ENCODE measurements at regions not wholly inside any gene's neighbourhood (a gene's known extent, or its start where the extent isn't known, plus 50 kb on each side); places are given as distances from the start of the nearest gene placed in this dataset.
"Not testable (repeated sequence)": the region's sequence is repeated elsewhere in the genome, so short reads cannot be mapped to it uniquely, and the experiment has no call there.

- DNase-seq = no peak
Measured at GRCh38 chrX:109782994-109783700, 50.1 kb upstream of the ACSL4 start.

GRCh38 chrX:109783701-109784079 lies 50.6 kb upstream of the ACSL4 start:
- DNase-seq = no peak

DNA sequence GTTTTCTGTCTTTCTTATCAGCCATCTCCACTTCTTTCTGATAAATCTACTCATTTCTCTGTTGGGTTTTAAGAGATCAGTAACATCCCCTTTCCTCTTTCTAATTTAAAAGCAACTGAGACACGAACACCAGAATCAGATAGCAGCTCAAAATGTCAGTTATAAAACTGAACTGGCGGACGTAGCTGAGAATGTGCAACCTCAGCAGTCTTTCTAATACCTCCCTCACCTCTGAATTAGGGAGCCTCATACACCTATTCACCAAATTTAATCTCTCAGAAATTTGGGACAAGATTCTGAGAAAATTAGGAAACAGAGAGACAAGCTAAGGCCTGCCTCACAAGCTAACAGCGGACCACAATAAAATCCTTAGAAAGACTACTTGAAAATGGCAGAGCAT lies 52.0 kb upstream of the ACSL4 start:
- no peak for DNase-seq

DNA sequence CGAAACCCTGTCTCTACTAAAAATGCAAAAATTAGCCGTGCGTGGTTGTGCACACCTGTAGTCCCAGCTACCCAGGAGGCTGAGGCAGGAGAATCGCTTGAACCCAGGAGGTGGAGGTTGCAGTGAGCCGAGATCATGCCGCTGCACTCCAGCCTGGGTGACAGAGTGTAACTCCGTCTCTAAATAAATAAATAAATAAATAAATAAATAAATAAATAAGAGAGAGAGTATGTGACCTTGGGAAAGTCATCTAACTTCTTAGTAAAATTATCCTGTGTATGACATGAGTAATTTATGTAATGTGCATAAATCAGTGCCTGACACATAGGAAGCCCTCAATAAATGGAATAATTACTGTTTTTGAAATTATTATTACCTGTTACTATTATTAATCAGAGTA lies 57.5 kb upstream of the ACSL4 start:
- DNase-seq = not testable (repeated sequence)

GRCh38 chrX:109793191-109793590 lies 60.1 kb upstream of the ACSL4 start:
- no peak for DNase-seq

DNA sequence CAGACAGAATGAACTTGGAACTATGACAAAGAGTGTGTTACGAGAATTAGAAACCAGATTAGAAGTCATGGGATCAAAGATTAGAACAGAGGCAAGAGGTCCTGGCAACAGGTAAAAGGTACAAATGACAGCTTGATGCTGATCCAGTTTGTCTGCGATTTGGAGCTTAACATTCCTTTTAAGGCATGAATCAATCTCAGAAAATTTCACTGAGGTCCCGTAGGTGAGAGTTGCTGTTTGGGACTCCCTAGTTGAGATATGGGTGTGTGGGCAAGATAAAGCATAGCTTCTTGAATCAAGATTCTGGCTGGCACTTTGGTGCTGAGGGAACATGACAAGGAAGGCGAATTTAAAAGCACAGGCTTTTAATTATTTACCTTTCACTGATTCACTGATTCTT lies 62.6 kb upstream of the ACSL4 start:
- no peak for DNase-seq

GRCh38 chrX:109797311-109797975 lies 64.4 kb upstream of the ACSL4 start:
- DNase-seq = peak; percentile 3

DNA sequence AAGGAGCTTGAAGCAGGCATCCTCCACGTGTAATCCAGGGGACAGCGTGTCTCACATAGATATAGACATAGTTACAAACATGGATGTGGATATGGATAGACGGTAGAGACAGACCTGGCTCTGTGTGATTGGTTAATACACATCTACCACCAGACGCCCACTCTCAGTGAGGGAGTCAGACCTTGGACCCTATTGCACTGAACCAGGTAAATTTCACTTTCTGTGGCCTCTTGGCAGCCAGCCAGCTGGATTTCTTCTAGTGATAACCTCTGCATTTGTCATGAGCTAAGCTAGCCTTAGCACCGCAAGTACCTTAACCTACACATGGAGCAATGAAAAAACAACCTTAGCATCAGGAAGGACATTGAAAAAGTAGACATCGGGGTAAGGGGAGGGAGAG lies 79.2 kb upstream of the ACSL4 start:
- no peak for DNase-seq

DNA sequence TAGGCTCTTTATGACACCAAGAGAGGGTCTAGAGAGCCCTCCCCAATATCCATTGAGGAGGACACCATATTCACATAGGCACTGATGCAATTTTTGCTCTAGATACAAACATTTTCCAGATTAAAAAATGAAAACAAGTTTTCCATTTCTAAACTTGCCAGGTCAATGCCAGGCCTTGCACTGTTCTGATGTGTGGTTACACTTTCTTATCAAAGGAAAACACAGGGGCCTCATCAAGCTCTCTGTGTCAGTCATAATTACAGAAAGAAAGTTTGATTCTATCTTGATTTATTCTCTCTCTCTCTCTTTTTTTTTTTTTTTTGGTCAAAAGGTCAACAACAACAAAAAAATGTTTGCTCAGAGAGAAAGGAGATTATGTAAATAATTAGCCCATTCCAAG lies 80.2 kb upstream of the ACSL4 start:
- no peak for DNase-seq

DNA sequence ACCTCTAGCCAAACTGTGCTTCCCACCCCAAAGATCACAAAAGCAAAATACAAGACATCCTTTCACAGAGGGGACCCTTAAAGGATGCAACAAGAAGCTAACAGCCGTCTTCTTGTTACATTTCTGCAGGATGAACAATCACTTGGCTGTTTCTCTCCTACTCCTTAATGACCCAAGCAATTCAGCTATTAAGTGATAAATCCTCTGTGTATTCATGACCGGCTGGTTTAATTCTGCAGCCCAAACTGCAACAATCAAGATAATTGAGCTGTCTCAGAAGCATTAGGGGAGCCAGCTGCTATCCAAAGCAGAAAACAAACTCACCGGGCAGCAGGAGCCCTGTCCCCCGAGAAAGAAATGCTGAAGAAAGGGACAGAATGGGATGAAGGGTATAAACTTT lies 85.9 kb upstream of the ACSL4 start:
- DNase-seq = no peak

GRCh38 chrX:109822861-109823260 lies 89.8 kb upstream of the ACSL4 start:
- DNase-seq = no peak

DNA sequence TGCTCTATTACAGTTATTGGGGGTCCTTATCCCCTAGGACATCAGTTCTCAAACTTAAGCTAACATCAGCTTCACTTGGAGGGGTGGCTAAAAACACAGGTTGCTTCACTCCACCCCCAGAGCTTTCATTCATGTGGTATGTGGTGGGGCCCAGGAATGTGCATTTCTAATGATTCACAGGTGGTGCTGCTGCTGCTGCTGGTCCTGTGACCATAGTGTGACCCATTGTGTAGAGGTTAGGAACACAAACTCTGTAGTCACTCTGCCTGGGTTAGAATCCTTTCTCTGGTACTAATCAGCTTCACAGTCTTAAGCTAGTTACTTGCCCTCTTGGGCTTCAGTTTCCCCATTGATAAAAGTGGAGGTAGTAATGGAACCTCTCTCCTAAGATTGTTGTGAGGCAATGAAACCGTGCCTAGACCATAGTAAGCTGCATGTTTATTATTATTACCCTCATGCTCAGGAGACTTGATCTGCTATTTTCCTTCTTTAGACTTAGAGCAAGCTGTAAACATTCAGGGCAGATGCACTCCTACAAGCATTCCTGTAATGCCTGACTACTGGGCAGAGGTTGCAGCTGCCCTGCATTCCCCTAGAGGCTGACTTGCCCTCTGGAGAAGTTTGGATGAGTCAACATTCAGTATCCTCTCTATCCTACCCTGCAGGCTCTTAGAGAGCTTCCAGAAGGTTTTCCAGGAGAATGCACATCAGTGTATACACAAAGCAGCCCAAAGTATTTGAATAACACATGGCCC lies 94.1 kb upstream of the ACSL4 start:
- no peak for DNase-seq

DNA sequence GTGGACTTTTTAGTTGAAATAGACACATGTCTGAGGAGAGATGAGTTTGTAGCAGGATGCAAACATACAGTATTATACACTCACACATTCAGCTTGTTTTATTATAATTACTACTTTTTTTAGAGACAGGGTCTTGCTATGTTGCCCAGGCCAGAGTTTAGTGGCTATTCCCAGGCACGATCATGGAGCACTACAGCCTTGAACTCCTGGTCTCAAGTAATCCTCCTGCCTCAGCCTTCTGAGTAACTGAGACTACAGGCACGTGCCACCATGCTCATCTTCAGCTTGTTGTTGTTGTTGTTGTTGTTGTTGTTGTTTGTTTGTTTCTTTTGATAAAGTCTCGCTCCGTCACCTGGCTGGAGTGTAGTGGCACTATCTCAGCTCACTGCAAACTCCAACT lies 94.7 kb upstream of the ACSL4 start:
- DNase-seq = no peak

DNA sequence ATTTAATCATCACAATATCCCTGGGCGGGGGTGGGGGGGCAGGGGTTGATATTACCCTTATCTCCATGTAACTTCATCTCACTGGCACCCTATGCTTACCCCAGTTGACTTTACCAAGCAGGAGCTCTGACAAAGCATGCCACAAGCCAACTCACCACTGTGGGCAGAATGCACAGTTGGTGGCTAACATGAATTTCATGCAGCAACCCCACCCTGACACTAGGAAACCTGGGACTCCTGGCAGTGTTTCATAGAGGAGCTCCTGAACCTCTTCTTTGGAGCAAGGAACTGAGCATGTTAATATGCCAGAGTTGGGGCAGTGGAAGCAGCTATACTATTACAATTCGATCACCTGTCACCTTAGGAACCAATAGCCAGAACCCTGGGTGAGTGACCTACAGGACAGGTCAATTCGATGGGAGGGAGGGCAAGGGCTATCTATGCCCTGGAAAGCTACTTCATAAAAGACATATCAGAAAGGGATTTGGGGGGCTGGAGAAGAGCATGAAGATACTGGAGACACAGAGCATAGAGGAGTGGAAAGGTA lies 97.2 kb upstream of the ACSL4 start:
- DNase-seq = no peak

- DNase-seq = no peak
Measured at GRCh38 chrX:109830704-109831206, 97.7 kb upstream of the ACSL4 start.

DNA sequence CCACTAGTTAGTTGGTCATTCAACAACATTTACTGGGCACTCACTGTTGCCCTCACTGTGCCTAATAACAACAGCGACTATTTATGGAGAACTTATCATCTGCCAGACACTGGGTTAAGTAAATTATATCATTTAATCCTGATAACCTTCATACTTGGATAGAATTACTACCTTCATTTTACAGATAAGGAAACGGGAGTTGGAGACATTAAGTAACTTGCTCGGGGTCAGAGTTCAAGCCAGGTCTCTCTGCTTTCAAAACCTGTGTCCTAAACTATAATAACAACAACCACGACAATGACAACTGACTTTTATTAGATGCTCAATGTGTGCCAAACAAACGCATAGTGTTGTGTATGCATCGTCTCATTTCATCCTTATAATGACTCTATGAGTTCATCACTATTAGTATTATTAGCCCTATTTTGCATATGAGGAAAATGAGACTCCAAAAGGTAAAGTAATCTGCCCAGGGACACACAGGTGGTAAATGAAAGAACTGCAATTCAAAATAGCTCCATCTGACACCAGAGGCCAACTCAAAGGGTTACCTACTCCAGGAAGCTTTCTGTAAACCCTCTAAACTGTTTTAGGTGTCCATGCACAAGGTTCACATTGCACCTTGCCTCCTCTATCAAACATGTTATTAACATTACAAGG lies 98.4 kb upstream of the ACSL4 start:
- DNase-seq = no peak

GRCh38 chrX:109839694-109840567 lies 106.9 kb upstream of the ACSL4 start:
- no peak for DNase-seq

DNA sequence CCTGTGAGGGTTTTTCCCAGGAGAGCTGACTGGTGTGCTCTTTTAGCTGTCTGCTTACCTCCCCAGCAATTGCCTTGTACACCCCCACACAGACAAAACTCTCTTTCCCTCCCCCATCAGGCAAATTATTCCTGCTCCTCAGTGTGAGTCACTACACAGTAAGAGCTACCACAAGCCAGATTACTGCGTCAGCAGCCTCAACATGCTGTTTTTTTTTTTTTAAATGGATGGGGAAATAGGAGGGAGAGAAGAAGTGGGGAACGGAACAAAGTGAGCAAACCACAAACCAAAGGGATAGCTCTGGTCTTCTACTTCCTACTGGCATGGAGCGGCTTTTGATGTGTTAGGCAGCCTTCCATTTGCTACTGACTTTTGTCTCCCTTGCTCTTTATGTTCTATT lies 107.5 kb upstream of the ACSL4 start:
- DNase-seq = no peak

DNA sequence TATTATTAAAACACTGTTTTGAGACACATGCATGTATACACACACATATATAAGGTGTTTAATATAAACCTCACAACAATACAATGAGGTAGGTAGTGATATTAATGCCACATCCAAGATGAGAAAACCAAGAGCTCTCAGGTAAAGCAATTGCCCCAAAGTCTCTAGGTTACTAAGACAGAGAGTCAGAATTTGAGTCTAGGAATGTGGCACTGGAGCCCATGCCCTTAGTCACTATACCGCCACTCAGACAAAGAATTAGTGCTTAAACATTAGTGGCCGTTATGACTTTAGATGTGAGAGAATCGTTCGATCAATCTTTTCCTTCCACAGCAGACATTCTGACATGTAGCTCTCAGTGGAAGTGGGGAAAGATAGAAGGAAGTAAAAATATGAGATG lies 108.2 kb upstream of the ACSL4 start:
- DNase-seq = no peak

DNA sequence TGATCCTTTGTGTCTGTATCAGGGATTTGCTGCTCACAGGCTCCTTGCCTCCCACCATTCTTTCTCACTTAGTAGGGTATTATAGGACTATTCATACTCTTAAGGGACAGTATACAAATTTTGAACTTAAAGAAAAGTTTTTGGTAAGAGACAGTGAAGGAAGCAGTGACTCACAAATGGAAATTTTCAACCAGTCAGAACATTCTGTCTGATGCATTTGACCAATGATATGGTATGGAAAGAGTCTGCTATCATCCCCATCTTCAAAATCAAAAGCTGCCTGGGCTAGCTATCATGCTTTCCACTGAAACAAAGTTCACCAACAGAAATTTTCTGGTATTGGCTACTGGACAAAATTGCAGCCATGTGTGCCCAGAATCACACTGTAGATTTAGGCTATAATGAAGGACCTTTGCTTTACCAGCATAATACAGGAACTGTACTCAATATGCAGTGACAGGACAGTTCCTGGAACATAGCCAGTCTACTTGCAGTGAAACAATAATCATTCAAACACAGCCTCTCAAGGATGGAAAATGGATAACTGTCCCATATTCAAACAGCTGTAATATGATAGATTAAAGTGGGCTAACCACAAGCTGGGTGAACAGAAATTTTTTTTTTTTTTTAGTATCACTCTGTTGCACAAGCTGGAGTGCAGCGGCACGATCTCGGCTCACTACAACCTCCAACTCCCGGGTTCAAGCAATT lies 109.0 kb upstream of the ACSL4 start:
- DNase-seq = no peak

DNA sequence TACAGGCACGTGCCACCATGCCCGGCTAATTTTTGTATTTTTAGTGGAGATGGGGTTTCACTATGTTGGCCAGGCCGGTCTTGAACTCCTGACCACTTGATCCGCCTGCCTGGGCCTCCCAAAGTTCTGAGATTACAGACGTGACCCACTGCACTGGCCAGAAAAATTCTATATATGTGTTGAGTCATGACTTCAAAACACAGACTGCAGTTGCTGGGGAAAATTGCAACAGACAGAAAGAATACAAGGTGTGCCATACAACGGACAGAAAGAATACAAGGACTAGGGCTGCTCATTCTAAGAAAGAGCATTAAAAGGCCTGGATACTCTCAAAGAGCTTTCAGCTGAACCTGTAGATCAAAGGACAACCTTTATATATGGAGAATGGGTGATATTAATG lies 109.6 kb upstream of the ACSL4 start:
- no peak for DNase-seq
